ENCODE measurements at regions not wholly inside any gene's neighbourhood (a gene's known extent, or its start where the extent isn't known, plus 50 kb on each side); places are given as distances from the start of the nearest gene placed in this dataset.

- ChIA-PET CTCF (no interaction called here), POLR2A (ENCODE audit: unreplicated experiment) (no interaction called here)
- Histone ChIP-seq H3K9me1 (ENCODE audit: insufficient read depth, low read length) (no peaks in the 10 kb centered on the region), H3K56ac (ENCODE audit: extremely low read depth, insufficient read depth, low read length) (no peak overlapping the region), H3K23ac (ENCODE audit: low read depth, low read length) (no peak overlapping the region), H3K9ac (ENCODE audit: low read depth, low read length) (no peak overlapping the region), H3K9me3 (ENCODE audit: control insufficient read depth, insufficient read depth, low read length) (peaks cover 9% of the 10 kb centered on the region), H3K4me3 (ENCODE audit: insufficient read depth, low read depth, low read length) (no peak overlapping the region), H4K91ac (ENCODE audit: insufficient read depth, low read depth, low read length) (no peak overlapping the region), H3K4ac (ENCODE audit: low read depth, low read length) (no peak overlapping the region), H2BK5ac (ENCODE audit: low read depth, low read length, poor library complexity, severe bottlenecking) (no peak overlapping the region), H2AK9ac (replicated peaks; ENCODE audit: low read depth, low read length, poor library complexity) (no peak overlapping the region), H2AK5ac (ENCODE audit: low read depth, low read length) (no peak overlapping the region), H4K8ac (ENCODE audit: low read depth in 2 of 2, low read length in 2 of 2) (no peak overlapping the region), H2BK120ac (ENCODE audit: low read depth, low read length) (no peak overlapping the region), H2BK20ac (ENCODE audit: low read depth, low read length) (no peak overlapping the region), H3K4me1 (ENCODE audit: control insufficient read depth, insufficient read depth, low read length) (no peaks in the 10 kb centered on the region), H3K27ac (ENCODE audit: insufficient read depth, low read length) (no peak overlapping the region), H4K5ac (ENCODE audit: low read depth, low read length) (no peak overlapping the region), H2AFZ (replicated peaks; ENCODE audit: low read length, poor library complexity) (no peak overlapping the region), H3K4me2 (ENCODE audit: low read depth, low read length) (no peak overlapping the region), H3K36me3 (ENCODE audit: control insufficient read depth, insufficient read depth, low read length) (no peaks in the 10 kb centered on the region), H2BK15ac (ENCODE audit: low read depth, low read length) (no peak overlapping the region), H3K27me3 (ENCODE audit: control insufficient read depth, insufficient read depth, low read length) (no peaks in the 10 kb centered on the region), H3K18ac (ENCODE audit: low read depth, low read length) (no peak overlapping the region), H3K79me1 (ENCODE audit: low read depth in 1 of 2, low read length in 2 of 2) (no peaks in the 10 kb centered on the region), H3K14ac (replicated peaks; ENCODE audit: low read depth, low read length) (no peak overlapping the region), H4K20me1 (ENCODE audit: insufficient read depth, low read length) (no peaks in the 10 kb centered on the region)
- dilution Hi-C loops (cut with HindIII; ENCODE audit: low sequenced_read_pairs, unreplicated experiment) (no loop called here), intact Hi-C loops (cut with micrococcal nuclease) (no loop called here), in situ Hi-C loops (cut with MboI; ENCODE audit: low sequenced_read_pairs) (no loop called here)
- DNase-seq (no peak), ATAC-seq (ENCODE audit: low read depth) (no peak)
- TF ChIP-seq CEBPB (IDR thresholded peaks at IDR 0.05; ENCODE audit: low read depth, low read length): no peak
- no peak for TF ChIP-seq USF2 (IDR thresholded peaks at IDR 0.05; ENCODE audit: low read depth, low read length)
- no peak for TF ChIP-seq RAD21 (IDR thresholded peaks at IDR 0.05; ENCODE audit: low read length)
- TF ChIP-seq CTCF (conservative IDR thresholded peaks at IDR 0.05; ENCODE audit: low read depth, low read length): no peak
- TF ChIP-seq SMC3 (IDR thresholded peaks at IDR 0.05; ENCODE audit: low read depth, low read length): no peak
- no peak for TF ChIP-seq RCOR1 (IDR thresholded peaks at IDR 0.05; ENCODE audit: insufficient replicate concordance, low read length)
- no peak for TF ChIP-seq POLR2A (IDR thresholded peaks at IDR 0.05; ENCODE audit: low read depth, low read length)
- TF ChIP-seq MAZ (IDR thresholded peaks at IDR 0.05; ENCODE audit: borderline replicate concordance, low read depth, low read length): no peak
- no peak for TF ChIP-seq ELK1 (IDR thresholded peaks at IDR 0.05; ENCODE audit: borderline replicate concordance, low read depth, low read length)
- TF ChIP-seq BHLHE40 (IDR thresholded peaks at IDR 0.05; ENCODE audit: low read depth, low read length): no peak
- TF ChIP-seq MXI1 (IDR thresholded peaks at IDR 0.05; ENCODE audit: borderline replicate concordance, low read depth, low read length): no peak
- TF ChIP-seq FOS (IDR thresholded peaks at IDR 0.05; ENCODE audit: low read depth, low read length): no peak
- no peak for TF ChIP-seq MAFK (IDR thresholded peaks at IDR 0.05; ENCODE audit: low read depth, low read length)
- no peak for TF ChIP-seq CHD1 (IDR thresholded peaks at IDR 0.05; ENCODE audit: low read depth, low read length)
- no peak for TF ChIP-seq RFX5 (IDR thresholded peaks at IDR 0.05; ENCODE audit: low read depth, low read length)
- no peak for TF ChIP-seq NFE2L2 (IDR thresholded peaks at IDR 0.05; ENCODE audit: low read depth, low read length)
- no TSS peak for BruUV-seq (replicated peaks)
- WGBS, 2 experiments (ENCODE audit: extremely low coverage in 2 of 2, insufficient read length in 1 of 2): no CpG with 5 or more reads among the region's 5 CpGs
Measured at GRCh38 chr5:62825623-62826220, 247.1 kb downstream of the LRRC70 start.

Data from IMR-90 (cell line).